SH-SY5Y (cell line): ENCODE measurements at regions not wholly inside any gene's neighbourhood (a gene's known extent, or its start where the extent isn't known, plus 50 kb on each side); places are given as distances from the start of the nearest gene placed in this dataset.

ENCODE experiments used
- GATA2 ChIP-seq: IDR thresholded peaks from 2 replicates; pipeline ENCODE4 v1.6.1; 2011; ENCODE audit warnings: mild to moderate bottlenecking, low read depth, low read length
- GATA3 ChIP-seq: IDR thresholded peaks from 2 replicates; pipeline ENCODE4 v1.6.1; 2011; ENCODE audit warnings: low read depth, mild to moderate bottlenecking, low read length, moderate library complexity

- TF ChIP-seq GATA3 (no peak), GATA2 (no peak)
Observed at GRCh38 chr1:213925531-213926182, 62.1 kb upstream of the PROX1 start.

GRCh38 chr1:213927846-213928245 is 59.9 kb upstream of the PROX1 start:
- TF ChIP-seq GATA3: no peak
- no peak for TF ChIP-seq GATA2

GRCh38 chr1:213929398-213929797 is 58.4 kb upstream of the PROX1 start:
- TF ChIP-seq GATA3: no peak
- no peak for TF ChIP-seq GATA2

GRCh38 chr1:213931836-213932235 is 55.9 kb upstream of the PROX1 start:
- TF ChIP-seq GATA2: no peak
- TF ChIP-seq GATA3: no peak

- TF ChIP-seq GATA2 (no peak), GATA3 (no peak)
Observed at GRCh38 chr1:213933336-213933735, 54.4 kb upstream of the PROX1 start.

GRCh38 chr1:213934649-213935048 is 53.1 kb upstream of the PROX1 start:
- TF ChIP-seq GATA3 (no peak), GATA2 (no peak)

- no peak for TF ChIP-seq GATA2
- TF ChIP-seq GATA3: no peak
Observed at GRCh38 chr1:213936571-213936970, 51.2 kb upstream of the PROX1 start.
